ENCODE measurements at regions not wholly inside any gene's neighbourhood (a gene's known extent, or its start where the extent isn't known, plus 50 kb on each side); places are given as distances from the start of the nearest gene placed in this dataset.

- TF ChIP-seq CTCF (IDR thresholded peaks at IDR 0.05) (no peak), POLR2A (IDR thresholded peaks at IDR 0.05) (no peak)
Observed at GRCh38 chr5:121572061-121572460, 279.6 kb upstream of the FTMT start.

Measured in heart left ventricle (tissue), 13 donors.